Islet of Langerhans (tissue), 1 donor: ENCODE measurements at regions not wholly inside any gene's neighbourhood (a gene's known extent, or its start where the extent isn't known, plus 50 kb on each side); places are given as distances from the start of the nearest gene placed in this dataset.
"Not testable (repeated sequence)": the region's sequence is repeated elsewhere in the genome, so short reads cannot be mapped to it uniquely, and the experiment has no call there.

ENCODE experiments used
- FAIRE-seq: peaks from one replicate; lab custom pipeline; 2011; peaks lifted over from hg19 to GRCh38; lab: Jason Lieb, UNC

DNA sequence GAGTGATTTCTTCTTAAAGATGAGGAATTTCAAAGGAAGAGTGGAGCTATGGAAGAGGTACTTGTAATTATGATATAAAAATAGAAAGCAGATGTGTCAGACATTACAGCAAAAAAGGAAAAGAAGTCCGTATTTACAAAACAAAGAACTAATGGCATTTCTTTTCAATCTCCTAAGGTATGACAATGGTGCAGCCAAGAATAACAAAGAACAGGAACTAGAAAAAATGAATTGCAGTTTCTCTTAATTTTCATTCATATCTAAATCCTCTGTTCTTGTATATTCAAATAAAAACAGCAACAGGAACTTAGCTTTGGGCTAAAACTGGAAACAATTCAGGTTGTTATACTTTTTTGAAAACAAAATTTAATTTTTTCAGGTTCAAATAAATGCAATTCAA is 105.1 kb downstream of the SPRY1 start:
- FAIRE-seq: no peak

DNA sequence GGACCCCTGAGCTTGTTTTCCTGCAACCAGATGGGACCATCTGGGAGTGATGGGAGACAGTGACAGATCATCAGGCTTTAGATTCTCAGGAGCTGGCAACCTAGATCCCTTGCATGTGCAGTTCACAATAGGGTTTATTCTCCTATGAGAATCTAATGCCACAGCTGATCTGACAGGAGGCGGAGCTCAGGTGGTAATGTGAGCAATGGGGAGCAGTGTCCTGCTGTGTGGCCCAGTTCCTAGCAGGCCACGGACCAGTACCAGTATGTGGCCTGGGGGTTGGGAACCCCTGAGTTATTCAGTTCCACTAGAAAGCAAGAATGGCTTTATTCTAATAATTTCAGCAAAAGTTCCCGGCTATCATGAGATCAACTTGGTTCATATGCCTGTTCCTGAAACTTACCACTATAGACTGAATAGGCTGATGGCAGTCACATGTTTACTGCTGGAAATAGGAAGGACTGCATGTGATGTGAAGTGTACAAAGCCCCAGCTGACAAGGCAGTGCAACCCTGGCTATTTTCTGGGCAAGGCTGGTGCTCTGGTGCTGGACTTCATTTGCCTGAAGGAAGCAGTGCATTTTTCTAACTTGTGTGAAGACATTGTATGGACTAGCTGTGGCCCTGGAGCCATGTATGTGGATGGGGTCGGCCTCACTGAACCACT is 107.2 kb downstream of the SPRY1 start:
- no peak for FAIRE-seq

DNA sequence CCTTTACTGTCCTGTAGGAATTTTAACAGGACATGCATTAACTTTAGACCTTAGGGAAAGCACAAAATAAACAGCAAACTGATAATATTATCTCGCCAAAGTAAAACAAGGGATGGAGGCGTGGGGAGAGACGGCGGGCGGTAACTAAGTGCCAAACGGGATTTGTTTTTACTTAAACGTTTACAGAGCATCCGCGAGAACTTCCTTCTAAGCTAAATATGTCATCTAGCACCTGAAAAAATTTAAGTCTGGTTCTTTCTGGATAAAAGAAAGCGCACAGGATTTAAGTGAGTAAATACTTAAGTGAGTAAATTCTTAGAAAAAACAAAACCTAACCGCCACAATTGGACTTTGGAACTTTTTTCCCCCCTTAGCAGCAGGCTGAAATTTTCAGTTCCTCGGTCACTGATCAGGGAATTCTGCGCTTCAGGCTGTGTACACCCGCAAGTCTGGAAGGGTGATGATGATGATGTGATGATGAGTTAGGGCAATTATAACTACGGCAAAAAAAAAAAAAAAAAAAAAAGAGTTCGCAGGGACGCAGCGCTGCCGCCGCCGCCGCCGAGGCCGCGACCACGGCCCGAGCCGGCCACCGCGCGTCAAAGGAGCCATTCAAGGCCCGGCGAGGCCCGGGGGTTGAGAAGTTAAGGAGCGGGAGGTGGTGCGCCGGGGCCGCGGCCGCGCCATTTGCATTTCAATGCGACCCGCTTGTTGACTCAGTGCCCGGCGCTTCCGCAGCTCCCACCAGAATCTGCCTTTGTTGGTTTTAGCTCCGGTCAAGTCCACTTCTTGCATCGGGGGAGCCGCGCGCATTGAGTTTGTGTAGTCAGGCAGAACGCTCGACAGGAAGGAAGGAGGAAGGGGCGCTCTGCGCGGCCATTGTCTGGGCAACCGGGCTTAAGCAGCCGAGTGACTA is 108.8 kb downstream of the SPRY1 start:
- FAIRE-seq: peak; percentile 95

DNA sequence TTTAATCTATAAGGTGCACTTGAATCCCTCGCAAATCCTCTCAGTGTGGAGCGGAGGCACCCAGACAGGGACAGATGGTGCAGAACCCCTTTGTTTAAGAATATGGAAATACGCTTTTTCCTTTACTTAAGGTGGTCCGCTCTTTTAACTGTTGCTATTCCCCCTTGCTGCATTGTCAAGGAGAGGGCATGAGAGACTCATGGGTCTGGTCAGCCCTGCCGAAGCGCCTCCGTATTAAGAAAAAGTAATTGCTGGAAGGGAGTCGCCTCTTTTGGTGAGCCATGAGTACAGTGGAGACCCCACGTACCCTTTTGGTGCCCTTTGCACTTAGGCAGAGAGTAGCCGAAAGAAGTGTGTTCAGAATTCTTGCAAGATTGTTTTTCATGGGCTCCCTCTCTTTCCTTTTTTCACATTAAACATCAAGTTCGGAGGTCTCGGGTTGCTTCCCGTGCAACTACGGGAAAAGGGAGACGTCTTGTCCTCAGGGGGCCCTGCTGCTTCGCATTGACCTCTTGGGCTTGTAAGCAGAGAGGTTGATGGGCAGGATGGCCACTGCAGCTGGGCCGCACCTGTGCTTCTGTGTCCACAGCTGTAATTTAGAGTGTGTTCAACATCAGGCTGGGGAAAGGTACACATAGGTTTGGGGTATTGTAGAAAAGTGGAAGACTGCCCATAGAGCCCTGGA is 109.6 kb downstream of the SPRY1 start:
- FAIRE-seq: no peak

DNA sequence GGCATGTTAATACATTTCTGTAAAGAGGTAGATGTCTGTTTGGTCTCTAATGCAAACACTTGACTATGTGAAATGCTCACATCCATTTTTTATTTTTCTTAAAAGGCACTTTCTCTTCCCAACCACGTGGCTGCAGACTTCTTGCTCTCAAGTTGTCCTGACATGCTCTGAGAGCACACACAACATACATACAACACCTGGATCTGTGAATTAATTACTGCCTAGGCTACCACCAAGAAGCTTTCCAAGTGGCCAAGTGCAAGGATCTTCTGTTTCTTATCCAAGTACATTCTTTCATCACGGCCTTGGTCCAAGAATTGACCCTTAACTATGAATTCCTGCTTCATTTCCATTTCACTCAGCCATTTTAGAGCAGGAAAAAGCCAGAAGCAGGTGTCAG is 110.8 kb downstream of the SPRY1 start:
- no peak for FAIRE-seq

DNA sequence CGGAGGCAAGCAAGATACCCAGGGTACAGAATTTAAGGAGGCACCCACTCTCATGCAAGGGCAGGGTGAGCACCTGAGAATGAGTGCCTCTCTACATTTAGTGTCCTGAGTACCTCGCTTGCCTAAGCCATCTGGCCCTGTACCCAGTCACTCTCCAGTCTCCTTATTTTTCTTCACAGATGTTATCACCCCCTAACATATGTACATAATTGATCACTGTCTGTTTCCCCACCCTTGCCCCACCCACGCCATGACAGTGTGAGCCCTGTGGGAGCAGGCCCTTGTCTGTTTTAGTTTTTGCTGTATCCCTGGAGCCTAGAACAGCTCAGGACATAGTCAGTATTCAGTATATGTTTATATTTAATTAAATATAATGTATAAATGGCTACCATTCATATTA is 113.6 kb downstream of the SPRY1 start:
- FAIRE-seq: no peak

DNA sequence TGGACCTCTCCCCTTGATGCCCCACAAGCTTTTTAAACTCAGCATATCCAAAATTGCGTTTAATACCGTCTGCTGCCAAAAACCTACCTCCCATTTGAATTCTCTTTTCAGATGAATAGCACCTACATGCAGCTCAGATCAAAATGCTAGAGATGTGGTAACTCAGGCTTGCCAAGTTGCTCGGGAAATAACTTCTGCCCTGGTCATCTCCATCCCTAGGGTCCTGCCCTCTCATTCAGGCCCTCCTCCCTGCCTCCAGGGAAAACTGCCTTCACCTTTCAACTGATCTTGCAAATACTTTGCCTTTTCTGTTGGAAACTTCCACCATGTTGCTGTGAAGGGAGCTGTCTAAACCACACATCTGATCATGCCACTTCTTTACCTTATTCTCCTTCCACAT is 114.1 kb downstream of the SPRY1 start:
- no peak for FAIRE-seq

DNA sequence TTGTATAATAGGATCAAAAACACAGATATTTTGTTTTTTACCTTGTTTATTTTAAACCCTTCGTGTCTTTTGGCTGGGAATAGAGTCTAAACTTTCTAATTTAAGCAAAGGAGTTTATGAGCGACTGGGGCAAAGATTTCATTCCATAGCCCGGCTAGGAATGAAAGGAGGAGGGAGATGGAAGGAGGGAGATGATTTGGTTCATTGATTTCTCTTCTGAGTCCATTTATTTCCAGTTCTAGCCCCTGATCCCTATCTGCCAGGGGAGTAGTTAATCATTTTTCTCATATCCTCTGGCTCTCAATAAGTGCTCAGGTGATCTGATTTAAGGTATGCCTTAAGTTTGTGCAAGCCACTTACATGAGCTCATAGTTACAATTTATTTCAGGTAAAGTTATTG is 120.0 kb downstream of the SPRY1 start:
- FAIRE-seq: no peak

DNA sequence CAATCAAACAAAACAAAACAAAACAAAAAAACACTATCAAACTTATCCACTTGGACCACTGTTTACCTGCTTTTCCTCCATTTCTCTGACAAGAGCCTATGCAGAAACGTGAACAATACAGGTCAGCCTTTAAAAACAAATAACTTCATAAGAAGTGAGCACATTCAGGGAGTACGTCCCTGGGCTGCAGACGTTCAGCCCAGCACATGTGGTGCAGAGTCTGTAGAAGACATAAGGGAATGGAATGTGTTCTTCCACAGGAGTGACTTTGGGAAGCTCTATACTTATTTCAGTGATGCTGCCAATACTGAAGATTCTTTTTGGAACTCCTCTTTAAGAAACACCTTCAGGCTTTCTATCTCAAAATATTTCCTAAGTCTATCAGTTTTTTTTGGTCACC is 120.6 kb downstream of the SPRY1 start:
- FAIRE-seq: no peak

DNA sequence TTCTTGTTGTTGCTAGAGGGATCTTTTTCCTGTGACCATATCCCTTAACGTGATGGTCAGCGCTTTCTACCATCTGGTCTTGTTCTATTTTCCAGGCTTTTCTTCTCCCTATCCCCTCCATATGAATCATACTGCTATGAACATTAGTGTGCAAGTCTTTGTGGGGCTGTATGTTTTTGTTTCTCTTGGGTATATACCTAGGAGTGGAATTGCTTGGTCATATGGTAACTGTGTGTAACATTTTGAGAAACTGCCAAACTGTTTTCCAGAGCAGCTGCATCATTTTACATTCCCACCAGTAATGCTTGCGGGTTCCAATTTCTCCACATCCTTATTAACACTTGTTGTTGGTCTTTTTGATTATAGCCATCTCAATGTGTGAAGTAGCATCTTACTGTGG is 121.4 kb downstream of the SPRY1 start:
- no peak for FAIRE-seq

DNA sequence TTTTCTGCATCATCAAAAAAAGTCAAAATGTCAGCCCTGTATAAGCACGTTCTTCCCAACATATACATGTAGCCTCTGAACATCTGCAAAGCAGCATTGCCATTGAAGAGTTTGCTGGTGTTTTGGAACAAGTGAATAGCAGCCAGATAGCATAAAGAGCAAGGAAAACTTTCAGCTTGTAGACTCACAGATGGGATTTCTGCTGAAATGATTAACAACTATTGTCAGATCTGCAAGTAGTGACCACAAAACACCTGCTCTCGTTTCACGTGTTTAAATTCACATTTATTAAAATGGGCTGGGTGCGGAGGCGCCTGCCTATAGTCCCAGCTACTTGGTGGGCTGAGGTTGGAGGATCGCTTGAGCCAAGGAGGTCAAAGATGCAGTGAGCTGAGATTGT is 123.7 kb downstream of the SPRY1 start:
- FAIRE-seq: no peak

DNA sequence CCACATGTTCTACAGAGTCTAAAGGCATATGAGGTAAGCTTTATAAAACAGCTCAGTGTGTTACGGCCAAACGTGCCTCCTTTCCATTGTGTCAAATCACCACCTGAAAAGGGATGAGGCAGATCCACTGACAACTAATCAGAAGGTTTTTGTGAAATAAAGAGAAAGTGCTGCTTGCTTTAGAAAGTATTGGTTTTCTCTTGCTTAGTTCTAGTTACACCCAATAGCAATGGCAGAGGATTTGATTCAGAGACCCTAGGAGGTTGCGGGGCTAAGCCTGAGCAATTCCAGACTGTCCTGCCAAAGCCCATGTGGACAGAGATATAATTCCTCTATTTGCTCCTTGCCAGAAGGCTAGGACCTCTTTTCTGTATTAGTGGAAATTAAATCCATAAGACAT is 125.5 kb downstream of the SPRY1 start:
- FAIRE-seq: no peak

DNA sequence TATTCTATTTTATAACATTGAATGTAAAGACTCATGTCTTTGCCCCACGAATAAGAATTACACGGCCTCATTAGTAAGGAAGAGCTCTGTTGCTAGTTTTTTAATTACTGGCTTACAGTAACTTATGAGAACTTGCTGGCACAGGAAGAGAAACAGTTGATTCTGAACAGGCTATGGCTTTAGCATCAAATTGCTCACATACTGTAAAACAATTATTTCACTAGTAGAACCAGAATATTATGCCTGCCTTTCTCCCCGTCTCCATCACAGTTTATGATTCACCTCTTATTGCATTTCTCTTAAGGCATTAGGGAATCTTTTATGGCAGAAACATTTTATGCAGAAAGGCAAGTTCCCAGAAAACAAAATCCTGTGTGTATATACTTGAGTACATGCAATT is 126.1 kb downstream of the SPRY1 start:
- FAIRE-seq: no peak

DNA sequence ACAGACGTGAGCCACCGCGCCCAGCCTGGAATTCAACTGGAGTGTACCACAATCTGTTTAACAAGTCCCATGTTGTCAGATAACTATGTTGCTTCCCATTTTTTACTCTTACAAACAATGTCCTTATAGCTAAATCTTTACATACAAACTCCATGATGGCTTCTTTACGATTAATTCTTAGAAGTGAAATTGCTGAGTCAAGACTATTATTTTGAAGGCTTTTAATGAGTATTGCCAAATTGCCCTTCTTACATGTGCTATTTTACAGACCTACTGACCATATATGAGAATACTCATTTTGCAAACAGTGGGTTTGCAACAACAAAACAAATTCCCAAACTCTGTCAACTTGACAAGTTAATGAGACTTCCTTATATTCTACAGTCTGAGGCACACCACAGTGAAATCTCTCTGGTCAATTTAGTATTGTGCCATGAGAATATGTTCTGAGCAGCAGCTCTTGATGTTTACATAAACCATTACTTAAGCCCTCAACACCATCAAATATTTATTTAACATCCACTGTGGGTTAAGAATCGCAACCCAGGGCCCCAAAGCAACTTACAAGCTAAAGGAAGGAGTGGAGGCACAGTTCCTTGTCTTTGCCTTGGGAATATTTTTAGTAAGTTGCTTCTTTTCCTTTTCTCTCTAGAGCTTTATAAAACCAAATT is 128.5 kb downstream of the SPRY1 start:
- FAIRE-seq: peak; percentile 76

DNA sequence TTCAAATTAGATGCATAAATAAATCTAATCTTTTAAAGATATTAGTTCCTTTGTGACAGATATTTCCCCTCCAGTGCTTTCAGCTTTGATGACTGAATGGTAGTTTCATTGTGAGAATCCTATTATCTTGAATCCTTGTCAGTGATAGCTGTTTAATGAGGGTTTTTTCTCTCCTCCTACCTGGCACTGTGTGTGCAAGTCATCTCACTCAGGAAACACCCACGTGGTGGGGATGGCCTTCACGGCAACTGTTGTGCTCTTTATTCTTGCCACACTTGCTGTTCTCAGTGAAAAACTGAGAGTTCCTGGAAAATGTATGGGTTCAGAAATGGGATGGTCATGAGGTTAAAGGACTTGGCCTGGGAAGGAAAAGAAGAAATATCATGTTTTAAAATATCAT is 129.9 kb downstream of the SPRY1 start:
- FAIRE-seq: no peak

DNA sequence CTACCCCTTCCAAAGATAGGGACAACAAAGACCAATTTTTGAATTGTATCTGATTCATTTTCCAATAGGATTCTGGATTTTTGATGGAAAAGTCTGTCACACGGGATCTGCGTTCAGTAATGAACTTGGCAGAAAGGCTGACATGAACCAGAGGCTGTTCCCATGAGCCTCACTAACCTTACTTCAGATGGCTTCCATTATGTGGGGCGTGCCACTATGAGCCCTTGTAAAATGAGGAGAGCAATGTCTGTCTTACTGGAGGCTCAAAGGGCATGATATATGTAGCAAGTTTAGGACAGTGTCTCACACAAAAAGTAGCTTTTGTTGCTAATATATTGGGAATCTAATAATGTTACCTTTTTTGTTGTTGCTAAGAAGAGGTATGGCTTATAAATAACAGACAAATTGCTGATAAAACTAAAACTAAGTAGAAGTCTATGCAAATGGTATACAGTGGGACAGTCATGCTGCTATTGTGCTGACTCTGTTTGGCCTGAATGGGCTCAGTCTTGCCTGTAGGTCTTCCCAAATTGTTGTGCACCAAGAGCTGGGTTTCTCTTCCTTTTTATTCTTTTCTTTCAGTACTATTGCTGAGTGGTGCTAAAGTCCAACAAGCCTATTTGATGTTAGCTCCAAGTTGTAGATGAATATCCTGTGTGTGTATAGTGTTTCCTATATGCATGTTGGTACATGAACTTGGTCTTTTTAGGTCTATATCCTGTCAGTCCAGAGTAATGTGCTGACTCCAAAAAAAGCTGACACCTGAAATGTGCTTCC is 132.1 kb downstream of the SPRY1 start:
- FAIRE-seq: no peak

DNA sequence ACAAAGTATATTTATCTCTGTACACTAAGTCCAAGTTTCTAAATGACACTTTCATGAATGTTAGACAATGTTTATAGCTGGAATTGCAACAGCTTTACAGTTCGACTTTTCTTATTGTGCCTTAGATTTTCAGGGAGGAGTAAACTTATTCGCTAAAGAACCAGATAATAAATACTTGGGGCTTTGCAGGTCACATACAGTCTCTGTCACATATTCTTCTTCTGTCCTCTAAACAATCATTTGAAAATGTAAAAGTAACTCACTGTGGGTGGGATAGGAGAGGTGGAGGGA is 132.6 kb downstream of the SPRY1 start:
- FAIRE-seq: no peak

DNA sequence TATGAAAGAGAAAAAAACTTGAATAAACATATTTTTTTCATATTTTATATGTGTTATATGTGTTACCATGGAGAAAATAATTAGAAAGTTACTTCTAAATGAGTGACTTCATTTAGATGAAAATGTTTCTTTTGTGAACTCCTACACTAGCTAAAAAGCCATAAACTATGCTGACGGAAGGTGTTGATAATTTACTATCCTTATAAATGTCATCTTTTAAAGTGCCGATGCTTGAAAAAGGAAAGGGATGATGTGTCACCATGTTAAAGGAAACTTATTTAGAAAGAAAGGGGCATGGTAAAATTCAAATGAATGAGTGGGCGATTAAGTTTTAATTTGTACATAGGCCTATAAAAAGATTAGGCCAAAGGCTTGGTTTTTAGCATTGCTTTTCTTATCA is 133.8 kb downstream of the SPRY1 start:
- no peak for FAIRE-seq

DNA sequence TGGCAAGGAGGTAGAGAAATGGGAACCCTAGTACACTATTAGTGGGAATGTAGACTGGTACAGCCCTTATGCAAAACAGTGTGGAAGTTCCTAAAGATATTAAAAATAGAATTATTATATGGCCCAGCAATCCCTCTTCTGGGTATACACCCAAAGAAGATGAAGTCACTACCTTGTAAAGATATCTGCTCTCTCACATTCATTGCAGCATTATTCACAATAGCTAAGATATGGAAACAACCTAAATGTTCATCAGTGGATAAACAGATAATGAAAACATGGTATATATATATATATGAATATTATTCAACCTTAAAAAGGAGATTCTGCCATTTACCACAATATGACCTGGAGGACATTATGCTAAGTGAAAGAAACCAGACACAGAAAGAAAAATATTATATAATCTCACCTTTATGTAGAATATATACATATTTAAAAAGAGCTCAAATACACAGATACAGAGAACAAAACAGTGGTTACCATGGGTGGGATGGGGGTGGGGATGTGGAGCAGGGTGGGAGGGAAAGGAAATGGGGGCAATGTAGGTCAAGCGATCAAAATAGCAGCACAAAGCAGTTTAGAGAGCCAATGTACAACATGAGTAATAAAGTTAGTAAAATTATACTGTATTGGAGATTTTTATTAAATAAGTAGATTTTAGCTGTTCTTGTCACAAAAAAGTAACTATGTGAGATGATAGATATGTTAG is 138.6 kb downstream of the SPRY1 start:
- no peak for FAIRE-seq

DNA sequence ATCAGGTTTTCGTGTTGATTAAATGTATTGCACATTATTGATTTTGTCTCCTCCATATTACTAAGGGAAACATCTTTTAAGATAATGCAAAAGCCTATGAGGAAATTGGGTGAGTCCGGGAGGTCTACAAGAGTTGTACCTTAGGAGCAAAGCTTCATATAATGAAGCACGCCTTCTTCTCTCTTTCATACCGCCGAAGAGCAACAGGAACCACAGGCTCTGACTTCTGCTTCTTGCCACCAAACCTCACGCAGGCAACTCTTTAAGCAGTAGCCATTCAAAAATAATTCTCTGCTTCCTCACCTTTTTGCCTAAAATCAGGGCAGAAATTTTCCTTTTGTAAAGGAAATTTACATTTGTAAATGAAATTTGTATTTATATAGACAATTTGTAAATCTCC is 139.6 kb downstream of the SPRY1 start:
- FAIRE-seq: no peak

DNA sequence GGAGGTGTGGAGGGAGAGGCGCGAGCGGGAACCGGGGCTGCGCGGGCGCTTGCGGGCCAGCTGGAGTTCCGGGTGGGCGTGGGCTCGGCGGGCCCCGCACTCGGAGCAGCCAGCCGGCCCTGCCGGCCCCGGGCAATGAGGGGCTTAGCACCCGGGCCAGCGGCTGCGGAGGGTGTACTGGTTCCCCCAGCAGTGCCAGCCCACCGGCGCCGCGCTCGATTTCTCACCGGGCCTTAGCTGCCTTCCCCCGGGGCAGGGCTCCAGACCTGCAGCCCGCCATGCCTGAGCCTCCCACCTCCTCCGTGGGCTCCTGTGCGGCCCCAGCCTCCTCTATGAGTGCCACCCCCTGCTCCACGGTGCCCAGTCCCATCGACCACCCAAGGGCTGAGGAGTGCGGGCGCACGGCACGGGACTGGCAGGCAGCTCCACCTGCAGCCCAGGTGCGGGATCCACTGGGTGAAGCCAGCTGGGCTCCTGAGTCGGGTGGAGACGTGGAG is 141.4 kb downstream of the SPRY1 start:
- FAIRE-seq: not testable (repeated sequence)
